ENCODE measurements at regions not wholly inside any gene's neighbourhood (a gene's known extent, or its start where the extent isn't known, plus 50 kb on each side); places are given as distances from the start of the nearest gene placed in this dataset.
"Not testable (repeated sequence)": the region's sequence is repeated elsewhere in the genome, so short reads cannot be mapped to it uniquely, and the experiment has no call there.

DNA sequence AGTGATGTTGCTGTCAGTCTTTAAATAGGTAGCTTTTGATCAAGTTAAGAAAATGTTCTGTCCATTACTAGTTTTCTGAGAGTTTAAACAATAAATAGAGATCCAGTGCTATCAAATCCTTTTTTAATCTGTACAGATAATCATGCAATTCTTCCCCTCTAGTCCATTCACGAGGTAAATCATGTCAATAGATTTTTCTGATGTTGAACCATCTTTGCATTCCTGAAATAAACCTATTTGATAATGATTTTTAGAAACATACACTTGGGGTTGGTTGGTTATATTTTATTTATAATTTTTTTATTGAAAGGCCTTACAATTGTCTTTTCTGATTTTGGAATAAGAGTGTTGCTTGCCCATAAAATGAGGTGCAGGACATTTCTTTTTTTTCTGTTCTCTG, 95.0 kb downstream of the FAM53A start:
- DNase-seq (ENCODE audit: low read depth, low spot score) = no peak

DNA sequence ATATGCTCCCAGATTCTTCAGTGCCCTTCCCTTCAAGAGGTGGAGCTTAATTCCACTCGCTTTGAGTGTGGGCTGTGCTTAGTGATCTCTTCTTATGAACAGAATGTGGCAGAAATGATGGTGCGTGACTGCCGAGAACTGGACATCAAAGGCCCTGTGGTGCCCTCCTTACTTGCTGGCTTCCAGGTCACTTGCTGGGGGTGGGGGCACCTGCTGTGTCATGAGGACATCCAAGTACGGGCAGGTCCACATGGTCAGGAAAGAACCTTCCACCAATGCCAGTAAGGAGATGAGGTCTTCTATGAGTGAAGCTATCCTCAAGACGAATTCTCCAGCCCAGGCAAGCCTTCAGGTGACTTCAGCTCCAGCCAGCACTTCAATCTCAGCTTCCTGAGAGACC, 95.8 kb downstream of the FAM53A start:
- no peak for DNase-seq (ENCODE audit: low read depth, low spot score)

DNA sequence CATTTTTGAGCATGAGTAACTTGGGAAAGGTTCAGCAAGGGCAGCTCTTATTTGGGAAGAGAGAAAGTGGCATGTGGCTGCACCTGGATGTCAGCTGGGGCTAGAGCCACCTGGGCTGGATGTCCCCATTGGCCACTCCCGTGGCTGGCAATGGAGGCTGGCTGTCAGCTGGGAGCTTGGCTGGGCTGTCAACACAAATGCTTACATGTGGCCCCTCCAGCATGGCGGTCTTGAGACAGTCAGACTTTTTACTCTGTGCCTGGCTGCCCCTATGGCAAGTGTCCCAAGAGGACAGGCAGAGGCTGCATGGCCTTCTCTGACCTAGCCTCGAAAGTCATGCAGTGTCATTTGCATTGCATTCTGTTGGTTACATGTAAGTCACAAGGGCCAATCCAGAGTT, 99.6 kb downstream of the FAM53A start:
- DNase-seq (ENCODE audit: low read depth, low spot score) = no peak

DNA sequence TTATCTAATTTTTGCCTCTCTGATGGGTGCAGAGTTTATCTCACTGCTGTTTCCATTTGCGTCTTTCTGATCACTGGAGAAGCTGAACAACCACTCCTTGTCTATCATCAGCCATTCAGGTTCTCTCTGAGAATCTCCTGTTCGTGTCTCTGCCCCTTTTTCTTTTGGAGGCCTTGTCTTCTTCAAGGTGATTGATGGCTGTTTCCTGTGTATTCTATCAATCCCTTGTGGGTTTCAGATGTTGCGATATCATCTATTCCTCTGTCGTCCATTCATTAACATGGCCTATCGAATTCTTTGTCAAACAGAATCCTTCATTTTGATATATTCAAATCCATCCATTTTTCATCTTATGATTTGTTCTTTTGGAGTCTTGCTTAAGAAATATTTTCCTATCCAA, 100.3 kb downstream of the FAM53A start:
- DNase-seq (ENCODE audit: low read depth, low spot score) = no peak

DNA sequence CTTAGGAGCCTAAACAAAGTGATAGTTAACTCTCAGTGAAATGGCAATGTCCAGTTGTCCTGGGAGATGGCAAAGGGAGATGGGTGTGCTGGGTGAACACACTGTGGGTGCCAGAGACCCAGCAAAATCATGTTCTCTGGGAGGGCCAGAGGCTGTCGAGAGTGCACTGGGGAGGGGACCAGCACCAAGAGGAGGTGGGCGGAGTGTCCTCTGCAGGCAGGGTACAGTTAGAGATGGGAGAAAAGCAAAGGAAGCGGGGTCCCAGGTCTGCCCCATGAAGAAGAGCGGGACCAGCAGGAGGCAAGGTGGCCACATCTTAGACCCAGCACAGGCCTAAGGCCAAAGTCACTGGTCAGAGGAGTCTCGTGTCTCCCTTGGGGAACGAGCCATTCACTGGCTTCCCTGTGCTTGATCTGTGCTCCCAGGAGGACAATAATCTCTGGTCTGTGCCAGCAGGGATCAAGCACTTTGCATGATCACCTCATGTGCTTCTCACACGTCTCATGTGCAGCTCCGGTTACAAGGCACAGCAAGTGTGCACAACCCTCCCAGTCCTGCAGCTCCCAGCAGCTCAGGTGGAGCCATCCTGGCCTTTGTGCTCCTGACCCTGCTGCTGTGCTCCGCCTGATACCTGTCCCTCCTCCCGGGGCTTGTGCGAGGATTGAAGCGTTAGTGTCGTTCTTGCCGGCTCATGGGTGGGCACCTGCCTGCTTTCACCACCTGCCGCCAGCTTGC, 100.9 kb downstream of the FAM53A start:
- DNase-seq (ENCODE audit: low read depth, low spot score) = no peak

DNA sequence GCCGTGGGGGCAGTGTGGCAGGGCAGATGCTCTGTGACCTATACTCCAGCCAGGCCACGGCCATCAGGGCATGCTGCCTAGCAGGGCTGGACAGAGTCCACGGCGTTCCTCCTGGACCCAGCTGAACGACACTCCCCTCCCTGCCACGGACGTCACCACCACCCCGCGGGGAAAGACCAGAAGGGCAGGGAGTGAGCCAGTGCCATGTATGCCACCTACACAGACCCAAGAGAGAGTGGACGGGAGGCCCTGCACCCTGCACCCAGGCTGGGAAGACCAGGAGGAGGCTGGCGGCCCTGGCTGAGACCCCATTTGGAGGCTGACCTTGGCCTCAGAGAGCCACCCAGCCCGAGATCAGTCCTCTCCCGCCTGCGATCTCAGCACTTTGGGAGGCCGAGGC, 101.9 kb downstream of the FAM53A start:
- no peak for DNase-seq (ENCODE audit: low read depth, low spot score)

DNA sequence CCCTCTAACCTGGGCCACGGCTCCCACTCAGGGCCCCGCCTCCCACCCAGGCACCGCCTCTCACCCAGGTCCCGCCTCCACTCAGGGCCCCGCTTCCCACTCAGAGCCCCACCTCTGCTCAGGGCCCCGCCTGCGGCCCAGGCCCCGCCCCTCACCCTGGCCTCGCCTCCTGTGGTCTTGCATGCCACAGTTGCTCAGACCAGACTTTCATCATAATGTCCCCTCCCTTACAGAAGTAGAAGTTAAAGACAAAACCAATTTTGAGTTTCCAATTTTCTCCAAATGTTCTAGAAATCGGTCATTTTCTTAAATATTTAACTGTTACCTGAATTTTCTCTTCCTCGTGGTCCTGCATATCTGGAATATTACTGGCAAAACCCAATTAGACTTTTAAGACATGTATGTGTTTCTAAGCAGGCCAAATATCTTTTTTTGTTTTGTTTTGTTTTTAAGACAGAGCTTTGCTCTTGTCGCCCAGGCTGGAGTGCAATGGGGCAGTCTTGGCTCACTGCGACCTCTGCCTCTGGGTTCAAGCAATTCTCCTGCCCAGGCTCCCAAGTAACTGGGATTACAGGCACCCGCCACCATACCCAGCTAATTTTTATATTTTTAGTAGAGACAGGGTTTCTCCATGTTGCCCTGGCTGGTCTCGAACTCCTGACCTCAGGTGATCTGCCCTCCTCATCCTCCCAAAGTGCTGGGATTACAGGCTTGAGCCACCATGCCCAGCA, 102.8 kb downstream of the FAM53A start:
- DNase-seq (ENCODE audit: low read depth, low spot score) = peak; percentile 74

DNA sequence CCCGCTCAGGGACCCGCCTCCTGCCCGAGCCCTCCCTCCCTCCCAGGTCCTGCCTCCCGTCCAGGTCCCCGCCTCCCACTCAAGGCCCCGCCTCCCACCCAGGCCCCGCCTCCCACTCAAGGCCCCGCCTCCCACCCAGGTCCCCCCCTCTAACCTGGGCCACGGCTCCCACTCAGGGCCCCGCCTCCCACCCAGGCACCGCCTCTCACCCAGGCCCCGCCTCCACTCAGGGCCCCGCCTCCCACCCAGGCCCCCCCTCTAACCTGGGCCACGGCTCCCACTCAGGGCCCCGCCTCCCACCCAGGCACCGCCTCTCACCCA, 103.5 kb downstream of the FAM53A start:
- not testable (repeated sequence) for DNase-seq (ENCODE audit: low read depth, low spot score)

DNA sequence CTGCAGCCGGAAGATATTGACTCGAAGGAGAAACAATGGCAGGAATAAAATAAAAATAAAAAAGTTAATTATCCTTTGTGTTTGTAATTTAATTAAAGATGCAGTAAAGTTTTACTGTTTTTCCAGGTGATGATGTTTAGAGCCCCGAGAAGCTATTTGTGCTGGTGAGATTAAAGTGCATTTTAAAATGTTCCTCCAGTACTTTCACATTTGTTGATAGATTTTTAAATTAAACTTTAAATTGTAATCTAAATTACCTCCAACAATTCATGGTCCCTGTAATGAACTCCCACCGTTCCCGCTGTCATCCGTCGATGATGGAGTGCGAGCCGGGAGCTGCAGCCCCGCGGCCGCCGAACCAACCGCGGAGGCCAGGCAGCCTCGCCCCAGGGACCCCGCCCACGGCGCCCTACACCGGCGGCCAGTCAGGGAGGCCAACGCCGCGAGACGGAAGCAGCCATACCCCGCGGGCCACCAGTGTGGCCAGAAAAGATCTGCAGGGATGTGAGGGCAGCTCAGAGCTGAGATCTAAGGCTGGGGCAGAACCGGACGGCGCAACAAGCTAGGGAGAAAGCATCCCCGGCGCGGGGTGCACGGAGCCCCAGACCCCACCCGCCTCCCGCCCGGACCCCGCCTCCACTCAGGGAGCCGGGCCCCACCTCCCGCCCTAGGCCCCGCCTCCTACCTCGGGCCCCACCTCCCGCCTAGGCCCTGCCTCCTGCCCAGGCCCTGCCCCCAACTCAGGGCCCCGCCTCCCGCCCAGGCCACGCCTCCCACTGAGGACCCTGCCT, 104.0 kb downstream of the FAM53A start:
- DNase-seq (ENCODE audit: low read depth, low spot score) = peak; percentile 77

DNA sequence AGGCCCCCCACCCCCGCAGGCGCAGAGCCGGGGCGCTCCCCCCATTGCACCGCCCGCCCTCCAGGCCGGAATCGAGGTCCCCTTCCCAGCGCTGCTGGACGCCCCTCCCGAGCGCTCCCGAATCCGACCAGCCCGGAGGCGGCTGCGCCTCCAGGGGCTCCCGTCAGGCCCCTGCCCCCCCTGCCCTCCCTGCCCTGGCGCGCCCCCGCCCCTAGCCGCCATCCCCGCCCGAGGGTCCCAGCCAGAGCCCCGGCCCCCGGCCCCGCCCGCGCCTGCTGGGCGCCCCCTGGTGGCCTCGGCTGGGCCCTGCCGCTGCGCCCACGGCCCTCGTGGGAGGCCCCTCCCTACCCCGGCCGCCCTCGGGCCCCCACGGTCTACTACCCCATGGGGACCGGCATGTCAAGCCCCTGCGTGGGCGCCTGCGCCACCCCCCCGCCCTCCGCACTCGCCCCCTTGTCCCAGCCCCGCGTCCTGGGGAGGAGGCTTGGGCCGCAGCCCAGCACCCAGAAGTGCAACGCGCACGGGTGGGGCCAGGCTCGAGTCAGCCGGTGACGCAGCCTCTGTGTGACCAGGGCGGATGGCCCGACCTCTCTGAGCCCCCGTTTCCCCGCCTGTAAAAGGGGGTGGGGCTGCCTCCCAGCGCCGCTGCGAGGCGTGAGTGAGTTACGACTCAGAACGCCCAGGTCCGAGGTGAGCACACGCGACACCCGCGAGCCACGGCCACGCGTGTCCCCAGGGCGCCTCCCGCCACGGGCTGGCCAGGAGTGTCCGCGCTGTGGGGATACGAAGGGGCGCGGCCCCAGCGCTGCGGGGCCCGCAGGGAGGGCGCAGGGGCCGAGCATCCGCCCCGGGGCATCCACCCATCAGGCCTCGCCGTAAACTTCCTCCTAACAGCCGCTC, 104.9 kb downstream of the FAM53A start:
- peak; percentile 64 for DNase-seq (ENCODE audit: low read depth, low spot score)

DNA sequence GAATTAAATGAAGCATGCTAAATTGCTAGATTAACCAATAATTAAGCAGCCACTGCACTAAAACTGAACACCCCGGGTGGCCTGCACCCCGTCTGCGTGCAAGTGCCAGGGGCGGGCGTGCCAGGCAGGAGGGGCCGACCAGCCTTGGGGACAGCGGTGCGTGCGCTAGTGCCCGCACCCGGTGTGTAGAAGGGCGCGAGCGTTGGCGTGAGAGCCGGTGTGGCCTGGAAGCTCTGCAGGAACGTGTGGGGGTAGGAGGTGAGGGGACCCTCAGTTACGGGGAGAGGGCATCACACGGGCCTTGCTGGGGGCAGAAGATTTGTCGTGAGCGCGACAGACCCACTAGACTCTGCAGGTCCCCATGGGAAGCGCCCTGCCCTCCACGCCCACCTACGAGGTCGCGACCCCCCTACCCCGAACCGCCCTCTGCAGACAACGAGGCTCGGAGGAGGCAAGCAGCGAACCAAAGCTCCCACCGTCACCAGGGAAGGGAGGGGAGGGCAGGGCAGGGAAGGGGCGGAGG, 105.8 kb downstream of the FAM53A start:
- no peak for DNase-seq (ENCODE audit: low read depth, low spot score)

DNA sequence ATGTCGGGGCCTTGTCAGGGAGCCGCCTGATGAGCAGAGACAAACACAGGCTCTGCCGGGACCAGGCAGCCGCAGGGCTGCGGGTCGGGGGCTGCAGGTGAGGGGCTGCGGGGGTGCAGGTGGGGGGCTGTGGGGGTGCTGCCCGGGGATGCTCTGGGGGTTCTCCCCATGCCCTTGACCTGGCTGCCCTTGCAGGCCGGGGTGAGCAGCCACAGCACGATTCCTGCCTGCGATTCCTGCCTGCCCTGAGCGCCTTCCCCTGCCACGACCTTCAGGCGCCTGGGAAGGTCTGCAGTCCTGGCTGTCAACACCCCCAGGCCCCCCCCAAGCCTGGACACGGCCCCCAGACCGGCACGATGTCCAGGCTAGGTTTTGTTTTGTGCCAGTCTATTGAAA, 106.3 kb downstream of the FAM53A start:
- DNase-seq (ENCODE audit: low read depth, low spot score) = no peak

DNA sequence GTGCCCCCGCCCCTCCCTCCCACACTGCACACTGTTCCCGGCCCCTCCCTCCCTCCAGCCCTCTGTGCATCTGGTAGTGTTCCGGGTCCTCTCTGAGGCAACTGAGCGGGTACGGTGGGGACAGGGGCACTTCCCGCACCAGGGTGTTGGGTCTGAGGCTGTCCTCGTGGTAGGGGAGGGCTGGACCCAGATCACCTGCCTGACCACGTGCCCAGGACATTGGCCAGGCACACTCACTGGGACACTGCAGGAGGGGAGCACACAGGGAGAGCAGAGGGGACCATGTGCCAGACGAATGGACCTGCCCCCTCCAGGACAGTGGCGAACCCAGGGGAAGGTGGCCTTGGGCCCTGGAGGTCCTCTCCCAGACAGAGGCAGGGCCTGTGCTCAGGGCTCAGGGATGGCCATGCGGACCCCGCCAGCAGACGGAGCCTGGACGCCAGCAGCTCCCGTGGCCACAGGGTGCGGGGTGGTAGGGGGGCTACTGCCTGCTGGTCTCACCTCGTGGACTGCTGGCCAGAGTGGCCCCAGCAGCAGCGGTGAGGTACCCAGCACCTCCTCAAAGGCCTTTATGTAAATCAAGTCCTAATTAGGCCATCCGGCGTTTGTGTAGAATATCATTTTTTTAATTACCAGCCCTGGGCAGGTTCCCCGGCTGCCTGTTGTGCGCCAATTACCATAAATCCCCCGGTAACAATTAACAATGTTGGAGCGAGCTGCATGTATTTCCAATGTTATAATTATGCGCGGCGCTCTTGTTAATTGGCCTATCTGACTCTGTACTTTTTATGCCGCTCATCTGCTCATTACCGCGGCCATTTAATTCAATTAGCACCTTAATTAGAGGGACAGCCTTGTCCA, 106.9 kb downstream of the FAM53A start:
- no peak for DNase-seq (ENCODE audit: low read depth, low spot score)

DNA sequence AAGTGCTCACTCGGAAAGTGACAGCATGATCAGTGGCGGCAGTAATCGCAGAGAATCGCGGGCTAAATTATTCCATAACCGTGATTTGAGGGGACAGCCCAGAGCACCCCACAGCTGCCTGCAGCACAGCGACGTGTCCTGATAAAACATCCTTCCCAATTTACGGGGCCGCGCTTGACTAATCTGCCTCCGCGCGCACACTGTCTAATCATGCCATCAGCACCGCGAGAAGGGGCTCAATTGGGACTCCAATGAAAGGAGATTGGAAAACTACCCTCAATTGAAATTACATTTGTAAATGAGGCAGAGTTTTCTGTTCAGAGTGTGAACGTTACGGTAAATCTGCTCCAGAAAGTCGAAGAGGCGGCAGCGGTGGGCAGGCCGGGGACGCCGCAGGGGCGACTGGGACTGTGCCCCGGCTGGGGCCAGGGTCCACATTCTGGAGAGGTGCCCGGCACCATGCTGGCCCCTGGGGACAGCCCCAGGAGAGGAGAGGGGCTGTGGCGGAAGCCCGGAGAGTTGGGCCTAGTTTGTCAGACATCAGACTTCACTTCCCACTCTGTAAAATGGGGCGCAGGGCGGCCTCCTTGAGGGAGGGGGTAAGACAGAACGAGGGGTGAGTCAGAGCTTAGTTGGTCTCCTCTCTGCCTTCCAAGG, 107.7 kb downstream of the FAM53A start:
- DNase-seq (ENCODE audit: low read depth, low spot score) = no peak

DNA sequence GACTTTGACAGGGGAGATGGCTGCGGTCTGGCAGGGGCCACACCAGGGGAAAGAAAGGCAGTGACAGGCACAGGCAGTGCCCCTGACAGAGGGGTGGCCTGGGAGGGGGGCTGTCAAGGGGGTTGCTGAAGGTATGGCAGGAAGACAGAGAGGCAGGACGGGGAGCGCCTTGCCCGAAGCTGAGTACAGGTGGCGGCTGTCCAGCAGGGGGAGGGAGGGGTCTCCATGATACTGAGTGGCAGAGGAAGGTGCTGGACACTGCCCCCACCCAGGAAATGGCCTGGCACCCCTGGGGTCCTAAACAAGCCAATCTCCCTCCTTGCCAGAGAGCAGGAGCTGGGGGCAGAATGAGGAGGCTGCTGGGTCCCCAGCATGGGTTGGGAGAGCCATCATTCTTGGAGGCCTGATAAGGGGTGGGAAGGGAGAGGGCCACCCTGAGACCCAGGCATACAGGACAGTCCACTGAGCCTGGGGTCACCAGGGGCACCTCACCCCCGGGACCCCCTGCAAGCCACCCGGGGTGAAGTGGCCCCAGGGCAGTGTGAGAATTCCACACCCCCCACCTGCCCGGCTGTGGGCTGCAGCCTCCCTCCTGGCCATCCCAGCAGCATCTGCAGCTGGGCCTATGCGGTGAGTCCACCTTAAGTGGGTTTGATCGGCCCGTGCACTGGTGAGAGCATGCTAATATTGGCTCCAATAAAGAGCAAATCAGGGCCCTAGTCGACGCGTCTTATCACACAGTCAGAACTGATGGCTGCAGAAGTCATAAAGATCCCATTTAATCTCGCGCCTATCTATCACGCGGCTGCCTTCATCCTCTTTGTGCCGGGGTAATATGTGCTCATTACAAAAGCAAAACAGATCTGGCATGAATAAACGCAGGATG, 108.5 kb downstream of the FAM53A start:
- no peak for DNase-seq (ENCODE audit: low read depth, low spot score)

DNA sequence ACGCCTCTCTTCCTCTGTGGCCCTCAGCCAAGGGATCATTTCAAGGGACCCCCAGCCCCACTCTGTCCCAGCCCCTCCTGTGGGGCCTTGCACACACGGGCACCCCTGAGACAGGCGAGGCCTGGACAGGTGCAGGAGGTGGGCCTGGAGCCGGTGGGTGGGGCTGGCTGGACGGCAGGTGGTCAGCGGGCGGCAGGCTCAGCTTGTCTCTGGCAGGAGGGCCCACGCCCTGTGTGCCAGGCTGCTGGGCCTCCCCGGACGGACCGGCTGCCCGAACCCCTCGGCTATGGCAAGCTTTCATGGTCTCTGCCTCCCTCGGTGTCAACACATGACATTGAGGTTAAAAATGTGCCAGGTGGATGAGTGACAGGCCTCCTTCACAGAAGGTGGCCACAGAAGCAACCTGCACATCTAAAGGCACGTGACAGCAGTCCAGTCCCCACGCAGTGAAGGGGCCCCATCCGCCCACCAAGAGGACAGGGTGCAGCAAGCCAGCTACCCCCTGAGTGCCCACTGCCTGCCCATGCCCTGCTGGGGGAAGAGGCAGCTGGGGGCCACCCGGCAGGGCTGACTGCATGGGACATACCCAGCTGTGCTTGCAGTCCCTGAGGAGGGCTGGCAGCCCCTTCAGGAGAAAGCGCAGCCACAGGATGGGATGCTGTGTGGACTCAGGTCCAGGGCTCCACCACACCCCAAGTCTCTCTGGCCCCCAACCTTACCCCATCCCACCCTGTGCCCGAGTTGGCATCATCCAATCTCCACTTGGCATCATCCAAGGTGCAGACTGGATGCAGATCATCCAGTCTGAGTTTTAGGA, 109.3 kb downstream of the FAM53A start:
- DNase-seq (ENCODE audit: low read depth, low spot score) = no peak

DNA sequence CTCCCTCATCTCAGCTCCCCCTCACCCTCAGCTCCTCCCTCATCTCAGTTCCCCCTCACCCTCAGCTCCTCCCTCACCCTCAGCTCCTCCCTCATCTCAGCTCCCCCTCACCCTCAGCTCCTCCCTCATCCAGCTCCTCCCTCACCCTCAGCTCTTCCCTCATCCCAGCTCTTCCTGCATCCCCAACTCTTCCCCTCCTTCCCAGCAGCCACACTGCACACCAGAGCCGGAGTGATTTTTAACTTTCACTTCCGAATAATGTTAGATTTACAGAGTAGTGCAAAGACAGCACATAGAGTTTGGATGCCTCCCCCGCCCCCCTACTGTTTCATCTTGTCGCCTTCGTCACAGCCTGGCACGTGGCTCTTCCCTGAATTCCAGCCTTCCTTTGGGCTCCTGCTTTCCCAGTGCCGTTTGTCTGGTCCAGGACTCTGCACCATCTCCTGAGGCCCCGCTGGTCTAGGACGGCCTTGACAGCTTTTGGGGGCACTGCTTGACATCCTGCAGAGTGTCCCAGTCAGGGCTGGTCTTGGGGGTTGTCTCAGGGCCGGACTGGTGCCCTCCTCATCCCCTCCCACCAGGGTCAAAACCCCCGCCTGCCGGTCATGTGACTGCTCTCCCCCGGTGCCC, 110.2 kb downstream of the FAM53A start:
- no peak for DNase-seq (ENCODE audit: low read depth, low spot score)

All from activated naive CD8-positive, alpha-beta T cell treated with anti-CD3 and anti-CD28 coated beads, Interleukin-2, amount 50 U/mL, for 16 hours (primary cell).